Nucleus accumbens (tissue), 56 donors: ENCODE measurements at regions not wholly inside any gene's neighbourhood (a gene's known extent, or its start where the extent isn't known, plus 50 kb on each side); places are given as distances from the start of the nearest gene placed in this dataset.

Experiments used
- DNase-seq, 56 donors: peaks; one replicate each; lab custom pipeline; 2025; lab: John Stamatoyannopoulos, UW

GRCh38 chr20:24828992-24829648 lies 119.9 kb upstream of the CST7 start:
- DNase-seq = no peak

GRCh38 chr20:24829649-24830370 lies 119.3 kb upstream of the CST7 start:
- no peak for DNase-seq

GRCh38 chr20:24830649-24831048 lies 118.4 kb upstream of the CST7 start:
- DNase-seq = no peak

- DNase-seq = no peak
These were observed 117.8 kb upstream of the CST7 start for GRCh38 chr20:24831232-24831631.

- DNase-seq = no peak
These were observed 116.6 kb upstream of the CST7 start for GRCh38 chr20:24832518-24832917.

GRCh38 chr20:24833592-24833991 lies 115.5 kb upstream of the CST7 start:
- DNase-seq = no peak

GRCh38 chr20:24834310-24834709 lies 114.8 kb upstream of the CST7 start:
- DNase-seq = no peak

GRCh38 chr20:24835195-24835594 lies 113.9 kb upstream of the CST7 start:
- DNase-seq = no peak

GRCh38 chr20:24836041-24836533 lies 113.0 kb upstream of the CST7 start:
- no peak for DNase-seq

GRCh38 chr20:24836661-24837299 lies 112.3 kb upstream of the CST7 start:
- DNase-seq = no peak

- DNase-seq = no peak
These were observed 111.2 kb upstream of the CST7 start for GRCh38 chr20:24837781-24838450.

- no peak for DNase-seq
These were observed 110.2 kb upstream of the CST7 start for GRCh38 chr20:24838546-24839535.

GRCh38 chr20:24840121-24840713 lies 108.9 kb upstream of the CST7 start:
- DNase-seq = no peak

GRCh38 chr20:24842274-24842917 lies 106.7 kb upstream of the CST7 start:
- DNase-seq = no peak

- DNase-seq = no peak
These were observed 106.0 kb upstream of the CST7 start for GRCh38 chr20:24842918-24843715.

- DNase-seq = no peak
These were observed 98.9 kb upstream of the CST7 start for GRCh38 chr20:24850176-24850575.

- DNase-seq = no peak
These were observed 97.6 kb upstream of the CST7 start for GRCh38 chr20:24851346-24852019.

GRCh38 chr20:24853916-24854315 lies 95.2 kb upstream of the CST7 start:
- no peak for DNase-seq
